ENCODE measurements at regions not wholly inside any gene's neighbourhood (a gene's known extent, or its start where the extent isn't known, plus 50 kb on each side); places are given as distances from the start of the nearest gene placed in this dataset.
A peak's percentile ranks its signal among the peaks of the same experiment; 100 is the strongest.
"Not testable (repeated sequence)": the region's sequence is repeated elsewhere in the genome, so short reads cannot be mapped to it uniquely, and the experiment has no call there.

GRCh38 chr22:47366026-47366767 is 603.7 kb downstream of the TBC1D22A start:
- DNase-seq = no peak

- no peak for DNase-seq
Observed at GRCh38 chr22:47361247-47361646, 598.8 kb downstream of the TBC1D22A start.

- no peak for DNase-seq
Observed at GRCh38 chr22:47357493-47357892, 595.0 kb downstream of the TBC1D22A start.

- no peak for DNase-seq
Observed at GRCh38 chr22:47357086-47357485, 594.6 kb downstream of the TBC1D22A start.

- no peak for DNase-seq
Observed at GRCh38 chr22:47356511-47357011, 594.1 kb downstream of the TBC1D22A start.

- no peak for DNase-seq
Observed at GRCh38 chr22:47355776-47356510, 593.5 kb downstream of the TBC1D22A start.

- no peak for DNase-seq
Observed at GRCh38 chr22:47355388-47355725, 592.9 kb downstream of the TBC1D22A start.

- no peak for DNase-seq
Observed at GRCh38 chr22:47354668-47355387, 592.4 kb downstream of the TBC1D22A start.

- DNase-seq = no peak
Observed at GRCh38 chr22:47352920-47353700, 590.7 kb downstream of the TBC1D22A start.

- no peak for DNase-seq
Observed at GRCh38 chr22:47351836-47352579, 589.6 kb downstream of the TBC1D22A start.

- not testable (repeated sequence) for DNase-seq
Observed at GRCh38 chr22:47346287-47346686, 583.8 kb downstream of the TBC1D22A start.

- no peak for DNase-seq
Observed at GRCh38 chr22:47345025-47345424, 582.6 kb downstream of the TBC1D22A start.

- DNase-seq = no peak
Observed at GRCh38 chr22:47344414-47344813, 582.0 kb downstream of the TBC1D22A start.

- DNase-seq = no peak
Observed at GRCh38 chr22:47343611-47344010, 581.2 kb downstream of the TBC1D22A start.

GRCh38 chr22:47342446-47342845 is 580.0 kb downstream of the TBC1D22A start:
- DNase-seq = no peak

- DNase-seq = no peak
Observed at GRCh38 chr22:47341464-47341863, 579.0 kb downstream of the TBC1D22A start.

GRCh38 chr22:47340851-47341436 is 578.5 kb downstream of the TBC1D22A start:
- DNase-seq = no peak

- DNase-seq = peak; percentile 15
Observed at GRCh38 chr22:47337161-47337621, 574.7 kb downstream of the TBC1D22A start.

GRCh38 chr22:47335958-47336357 is 573.5 kb downstream of the TBC1D22A start:
- no peak for DNase-seq

- DNase-seq = no peak
Observed at GRCh38 chr22:47335460-47335859, 573.0 kb downstream of the TBC1D22A start.

- DNase-seq = no peak
Observed at GRCh38 chr22:47334601-47335000, 572.2 kb downstream of the TBC1D22A start.

- no peak for DNase-seq
Observed at GRCh38 chr22:47333625-47334024, 571.2 kb downstream of the TBC1D22A start.

Data from hematopoietic multipotent progenitor cell treated with erythropoietin and hydrocortisone succinate and interleukin-3 and kit ligand, for 6 days (in vitro differentiated cells).